ENCODE measurements at regions not wholly inside any gene's neighbourhood (a gene's known extent, or its start where the extent isn't known, plus 50 kb on each side); places are given as distances from the start of the nearest gene placed in this dataset.
A peak's percentile ranks its signal among the peaks of the same experiment; 100 is the strongest.

- no peak for DNase-seq (ENCODE audit: low spot score)
These were observed 222.9 kb upstream of the ASIC2 start for GRCh38 chr17:33515974-33516373.

GRCh38 chr17:33516645-33517044, 223.6 kb upstream of the ASIC2 start:
- no peak for DNase-seq (ENCODE audit: low spot score)

GRCh38 chr17:33517746-33518145, 224.7 kb upstream of the ASIC2 start:
- no peak for DNase-seq (ENCODE audit: low spot score)

- no peak for DNase-seq (ENCODE audit: low spot score)
These were observed 226.6 kb upstream of the ASIC2 start for GRCh38 chr17:33519692-33520091.

- DNase-seq (ENCODE audit: low spot score) = peak; percentile 17
These were observed 227.6 kb upstream of the ASIC2 start for GRCh38 chr17:33520426-33521330.

- DNase-seq (ENCODE audit: low spot score) = no peak
These were observed 228.7 kb upstream of the ASIC2 start for GRCh38 chr17:33521784-33522183.

- no peak for DNase-seq (ENCODE audit: low spot score)
These were observed 229.5 kb upstream of the ASIC2 start for GRCh38 chr17:33522623-33523022.

GRCh38 chr17:33523577-33523981, 230.5 kb upstream of the ASIC2 start:
- no peak for DNase-seq (ENCODE audit: low spot score)

GRCh38 chr17:33525186-33525585, 232.1 kb upstream of the ASIC2 start:
- DNase-seq (ENCODE audit: low spot score) = no peak

- no peak for DNase-seq (ENCODE audit: low spot score)
These were observed 233.6 kb upstream of the ASIC2 start for GRCh38 chr17:33526717-33527116.

GRCh38 chr17:33527290-33527689, 234.2 kb upstream of the ASIC2 start:
- DNase-seq (ENCODE audit: low spot score) = no peak

GRCh38 chr17:33528846-33529245, 235.8 kb upstream of the ASIC2 start:
- no peak for DNase-seq (ENCODE audit: low spot score)

GRCh38 chr17:33529816-33530215, 236.7 kb upstream of the ASIC2 start:
- no peak for DNase-seq (ENCODE audit: low spot score)

GRCh38 chr17:33531311-33531710, 238.2 kb upstream of the ASIC2 start:
- DNase-seq (ENCODE audit: low spot score) = no peak

GRCh38 chr17:33534087-33534486, 241.0 kb upstream of the ASIC2 start:
- no peak for DNase-seq (ENCODE audit: low spot score)

- DNase-seq (ENCODE audit: low spot score) = no peak
These were observed 252.0 kb upstream of the ASIC2 start for GRCh38 chr17:33545124-33545523.

- DNase-seq (ENCODE audit: low spot score) = no peak
These were observed 257.2 kb upstream of the ASIC2 start for GRCh38 chr17:33550261-33550660.

GRCh38 chr17:33551075-33551474, 258.0 kb upstream of the ASIC2 start:
- no peak for DNase-seq (ENCODE audit: low spot score)

- no peak for DNase-seq (ENCODE audit: low spot score)
These were observed 258.8 kb upstream of the ASIC2 start for GRCh38 chr17:33551911-33552310.

- no peak for DNase-seq (ENCODE audit: low spot score)
These were observed 267.1 kb upstream of the ASIC2 start for GRCh38 chr17:33560165-33560564.

GRCh38 chr17:33560871-33561270, 267.8 kb upstream of the ASIC2 start:
- no peak for DNase-seq (ENCODE audit: low spot score)

- no peak for DNase-seq (ENCODE audit: low spot score)
These were observed 268.7 kb upstream of the ASIC2 start for GRCh38 chr17:33561569-33562334.

GRCh38 chr17:33562792-33563191, 269.7 kb upstream of the ASIC2 start:
- DNase-seq (ENCODE audit: low spot score) = no peak
